ENCODE measurements at regions not wholly inside any gene's neighbourhood (a gene's known extent, or its start where the extent isn't known, plus 50 kb on each side); places are given as distances from the start of the nearest gene placed in this dataset.

- no peak for DNase-seq
- H3K27me3 ChIP-seq, result no peaks in the 10 kb centered on the region
- intact Hi-C loops (cut with DNase I), result loop anchor here in 1 of 10 donors (5.0 kb wide), 1 partner anchor 148 kb away; no protein-coding TSS in a partner anchor
- H3K4me1 ChIP-seq, result peaks cover 0 to 20% (median 5%) of the 10 kb centered on the region in 12 donors
- TF ChIP-seq, protein P1, sequence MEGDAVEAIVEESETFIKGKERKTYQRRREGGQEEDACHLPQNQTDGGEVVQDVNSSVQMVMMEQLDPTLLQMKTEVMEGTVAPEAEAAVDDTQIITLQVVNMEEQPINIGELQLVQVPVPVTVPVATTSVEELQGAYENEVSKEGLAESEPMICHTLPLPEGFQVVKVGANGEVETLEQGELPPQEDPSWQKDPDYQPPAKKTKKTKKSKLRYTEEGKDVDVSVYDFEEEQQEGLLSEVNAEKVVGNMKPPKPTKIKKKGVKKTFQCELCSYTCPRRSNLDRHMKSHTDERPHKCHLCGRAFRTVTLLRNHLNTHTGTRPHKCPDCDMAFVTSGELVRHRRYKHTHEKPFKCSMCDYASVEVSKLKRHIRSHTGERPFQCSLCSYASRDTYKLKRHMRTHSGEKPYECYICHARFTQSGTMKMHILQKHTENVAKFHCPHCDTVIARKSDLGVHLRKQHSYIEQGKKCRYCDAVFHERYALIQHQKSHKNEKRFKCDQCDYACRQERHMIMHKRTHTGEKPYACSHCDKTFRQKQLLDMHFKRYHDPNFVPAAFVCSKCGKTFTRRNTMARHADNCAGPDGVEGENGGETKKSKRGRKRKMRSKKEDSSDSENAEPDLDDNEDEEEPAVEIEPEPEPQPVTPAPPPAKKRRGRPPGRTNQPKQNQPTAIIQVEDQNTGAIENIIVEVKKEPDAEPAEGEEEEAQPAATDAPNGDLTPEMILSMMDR (IDR thresholded peaks at IDR 0.05), result no peak
- no peak for TF ChIP-seq POLR2A (IDR thresholded peaks at IDR 0.05)
- H3K27ac ChIP-seq, result peak overlapping the region in 1 of 12 donors; percentile 29
- peaks cover 0 to 3% (median 0%) of the 10 kb centered on the region in 12 donors for H3K9me3 ChIP-seq
- H3K4me3 ChIP-seq, result no peak overlapping the region
- H3K36me3 ChIP-seq, result no peaks in the 10 kb centered on the region
- 84 to 96% (median 91%) methylated on average over 1 of the region's 1 CpG for WGBS, 4 donors
- ATAC-seq, result peak; percentile 24 to 78 (median 52)
Measured at GRCh38 chr9:116090030-116090770, 63.4 kb upstream of the PAPPA start.

DNA sequence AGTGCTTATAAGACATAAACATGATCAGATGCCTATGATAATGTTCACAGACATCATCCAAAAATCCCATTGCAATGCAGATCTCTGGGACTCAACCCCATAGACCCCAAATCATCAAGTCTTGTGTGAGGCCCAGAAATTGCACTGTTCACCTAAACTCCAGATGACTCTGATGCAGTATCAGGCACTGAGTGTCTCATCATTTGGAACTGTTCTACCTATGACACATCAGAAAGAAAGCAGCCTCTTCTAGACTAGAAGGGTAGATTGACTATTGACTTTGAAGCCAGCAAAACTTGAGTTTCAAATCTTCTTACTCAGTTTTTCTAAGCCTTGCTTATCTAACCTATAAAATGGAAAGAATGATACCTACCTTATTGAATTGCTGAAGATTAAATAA is 58.7 kb upstream of the PAPPA start:
- H3K9me3 ChIP-seq, result no peaks in the 10 kb centered on the region
- H3K4me1 ChIP-seq, result no peaks in the 10 kb centered on the region
- no peak for ATAC-seq
- no peak overlapping the region for H3K4me3 ChIP-seq
- DNase-seq, result no peak
- no peak overlapping the region for H3K27ac ChIP-seq
- H3K36me3 ChIP-seq, result no peaks in the 10 kb centered on the region
- H3K27me3 ChIP-seq, result no peaks in the 10 kb centered on the region
- no peak for TF ChIP-seq POLR2A (IDR thresholded peaks at IDR 0.05)
- TF ChIP-seq, protein P1 (IDR thresholded peaks at IDR 0.05), result no peak
- intact Hi-C loops (cut with DNase I), result loop anchor here in 1 of 10 donors (5.0 kb wide), 1 partner anchor 153 kb away; no protein-coding TSS in a partner anchor

DNA sequence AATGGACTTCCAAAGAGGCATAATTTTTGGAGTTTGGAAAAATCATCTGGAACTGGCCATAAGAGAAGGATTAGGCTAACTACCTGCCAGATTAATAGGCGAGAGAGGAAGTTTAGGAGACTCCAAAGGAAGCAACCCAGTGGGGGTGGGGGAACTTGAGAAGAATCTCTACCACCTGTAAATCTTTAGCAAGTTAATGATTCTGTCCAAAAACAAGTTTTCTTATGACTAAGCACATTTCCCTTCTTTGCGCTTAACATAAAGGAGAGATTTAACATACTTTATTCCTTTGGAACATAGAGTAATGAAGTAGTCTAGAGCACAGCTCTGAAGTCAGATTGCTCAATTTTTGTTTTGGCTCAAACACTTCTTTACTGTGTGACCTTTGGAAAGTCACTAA is 58.2 kb upstream of the PAPPA start:
- no peaks in the 10 kb centered on the region for H3K4me1 ChIP-seq
- TF ChIP-seq, protein P1 (IDR thresholded peaks at IDR 0.05), result no peak
- no peak for TF ChIP-seq POLR2A (IDR thresholded peaks at IDR 0.05)
- H3K27me3 ChIP-seq, result no peaks in the 10 kb centered on the region
- no peaks in the 10 kb centered on the region for H3K36me3 ChIP-seq
- no peaks in the 10 kb centered on the region for H3K9me3 ChIP-seq
- WGBS, 4 donors, result 83 to 92% (median 85%) methylated on average over 2 of the region's 2 CpGs
- ATAC-seq, result no peak
- no peak overlapping the region for H3K4me3 ChIP-seq
- H3K27ac ChIP-seq, result no peak overlapping the region
- intact Hi-C loops (cut with DNase I), result no loop called here
- no peak for DNase-seq

- ATAC-seq (no peak), DNase-seq (no peak)
- WGBS, 4 donors, result 71 to 87% (median 72%) methylated on average over 4 of the region's 4 CpGs
- H3K27ac ChIP-seq, result no peak overlapping the region
- TF ChIP-seq, protein P1 (IDR thresholded peaks at IDR 0.05), result no peak
- no peak for TF ChIP-seq POLR2A (IDR thresholded peaks at IDR 0.05)
- H3K9me3 ChIP-seq, result no peaks in the 10 kb centered on the region
- intact Hi-C loops (cut with DNase I), result no loop called here
- H3K36me3 ChIP-seq, result no peaks in the 10 kb centered on the region
- H3K4me1 ChIP-seq, result no peaks in the 10 kb centered on the region
- H3K27me3 ChIP-seq, result no peaks in the 10 kb centered on the region
- no peak overlapping the region for H3K4me3 ChIP-seq
Measured at GRCh38 chr9:116096046-116096445, 57.5 kb upstream of the PAPPA start.
